H9 (cell line): ENCODE measurements at regions not wholly inside any gene's neighbourhood (a gene's known extent, or its start where the extent isn't known, plus 50 kb on each side); places are given as distances from the start of the nearest gene placed in this dataset.
"Not testable (repeated sequence)": the region's sequence is repeated elsewhere in the genome, so short reads cannot be mapped to it uniquely, and the experiment has no call there.

ENCODE experiments used
- DNase-seq: peaks from one replicate; pipeline ENCODE4 v3.0.0-alpha.2; 2017
- H2AFZ ChIP-seq: one replicate; pipeline ENCODE4 v1.6.1; 2013; ENCODE audit warnings: mild to moderate bottlenecking, low read length, control low read depth, moderate library complexity
- H2AK5ac ChIP-seq: 2 replicates; pipeline ENCODE4 v1.6.1; 2013; ENCODE audit warnings: low read length, control low read depth, mixed read lengths; ENCODE audit not compliant: insufficient read length
- H2BK120ac ChIP-seq: one replicate; pipeline ENCODE4 v1.6.1; 2013; ENCODE audit warnings: low read depth, mild to moderate bottlenecking, low read length, control low read depth, inconsistent platforms; ENCODE audit not compliant: poor library complexity, severe bottlenecking
- H2BK12ac ChIP-seq: 2 replicates; pipeline ENCODE4 v1.6.1; 2013; ENCODE audit warnings: low read length, control low read depth, mixed read lengths, low read depth; ENCODE audit not compliant: insufficient read length
- H2BK15ac ChIP-seq: 2 replicates; pipeline ENCODE4 v1.6.1; 2013; ENCODE audit warnings: low read depth, low read length, control low read depth
- H2BK20ac ChIP-seq: one replicate; pipeline ENCODE4 v1.6.1; 2013; ENCODE audit warnings: low read depth, mild to moderate bottlenecking, low read length, control low read depth, inconsistent platforms; ENCODE audit not compliant: poor library complexity, severe bottlenecking
- H2BK5ac ChIP-seq: 2 replicates; pipeline ENCODE4 v1.6.1; 2013; ENCODE audit warnings: low read length, control low read depth, mixed read lengths; ENCODE audit not compliant: insufficient read length
- H3K14ac ChIP-seq: 2 replicates; pipeline ENCODE4 v1.6.1; 2013; ENCODE audit warnings: low read length, control low read depth; ENCODE audit not compliant: insufficient read depth
- H3K18ac ChIP-seq: 2 replicates; pipeline ENCODE4 v1.6.1; 2013; ENCODE audit warnings: low read depth, mild to moderate bottlenecking, mixed read lengths, low read length, control low read depth; ENCODE audit not compliant: insufficient read length
- H3K23ac ChIP-seq: 2 replicates; pipeline ENCODE4 v1.6.1; 2013; ENCODE audit warnings: low read length, control low read depth, mixed read lengths, low read depth; ENCODE audit not compliant: insufficient read length
- H3K23me2 ChIP-seq: 2 replicates; pipeline ENCODE4 v1.6.1; 2013; ENCODE audit warnings: low read depth, mild to moderate bottlenecking, mixed read lengths, low read length, control low read depth; ENCODE audit not compliant: insufficient read length, poor library complexity, severe bottlenecking
- H3K27ac ChIP-seq: 2 replicates; pipeline ENCODE4 v1.5.1; 2013; ENCODE audit warnings: low read length, control low read depth, mixed read lengths, low read depth; ENCODE audit not compliant: insufficient read length
- H3K27me3 ChIP-seq: 2 replicates; pipeline ENCODE4 v1.6.1; 2013; ENCODE audit warnings: low read length, control low read depth, inconsistent platforms; ENCODE audit not compliant: insufficient read depth
- H3K4ac ChIP-seq: 2 replicates; pipeline ENCODE4 v1.6.1; 2013; ENCODE audit warnings: low read depth, mild to moderate bottlenecking, control low read depth, inconsistent platforms, low read length, moderate library complexity
- H3K4me1 ChIP-seq: 2 replicates; pipeline ENCODE4 v1.6.1; 2013; ENCODE audit warnings: low read length, control low read depth, inconsistent platforms; ENCODE audit not compliant: insufficient read depth
- H3K4me2 ChIP-seq: 2 replicates; pipeline ENCODE4 v1.6.1; 2013; ENCODE audit warnings: low read length, control low read depth, mixed read lengths; ENCODE audit not compliant: insufficient read length, insufficient read depth
- H3K56ac ChIP-seq: 2 replicates; pipeline ENCODE4 v1.6.1; 2013; ENCODE audit warnings: low read depth, mild to moderate bottlenecking, mixed read lengths, low read length, control low read depth; ENCODE audit not compliant: insufficient read length
- H3K79me1 ChIP-seq: 2 replicates; pipeline ENCODE4 v1.6.1; 2013; ENCODE audit warnings: low read depth, mild to moderate bottlenecking, moderate library complexity, low read length, control low read depth, inconsistent platforms; ENCODE audit not compliant: insufficient read depth, poor library complexity, severe bottlenecking
- H3K79me2 ChIP-seq: 2 replicates; pipeline ENCODE4 v1.6.1; 2013; ENCODE audit warnings: low read length, control low read depth, inconsistent platforms; ENCODE audit not compliant: insufficient read depth
- H3K9ac ChIP-seq: 2 replicates; pipeline ENCODE4 v1.6.1; 2013; ENCODE audit warnings: low read length, control low read depth, mixed read lengths; ENCODE audit not compliant: insufficient read length; ENCODE audit errors: extremely low read depth
- H3K9me3 ChIP-seq: one replicate; pipeline ENCODE4 v1.6.1; 2013; ENCODE audit warnings: low read depth, low read length, inconsistent platforms; ENCODE audit not compliant: control insufficient read depth
- H3T11ph ChIP-seq: one replicate; pipeline ENCODE4 v1.6.1; 2013; ENCODE audit warnings: mild to moderate bottlenecking, low read length, control low read depth, inconsistent platforms
- H4K20me1 ChIP-seq: one replicate; pipeline ENCODE4 v1.6.1; 2013; ENCODE audit not compliant: control insufficient read depth, insufficient read length, insufficient read depth
- H4K5ac ChIP-seq: 2 replicates; pipeline ENCODE4 v1.6.1; 2013; ENCODE audit warnings: low read depth, mild to moderate bottlenecking, mixed read lengths, low read length, control low read depth; ENCODE audit not compliant: insufficient read length
- H4K8ac ChIP-seq: replicated peaks from 2 replicates; pipeline ENCODE4 v1.6.1; 2013; ENCODE audit warnings: low read length, control low read depth, mixed read lengths, low read depth; ENCODE audit not compliant: insufficient read length
- H4K91ac ChIP-seq: 2 replicates; pipeline ENCODE4 v1.6.1; 2013; ENCODE audit warnings: low read depth, mild to moderate bottlenecking, moderate library complexity, mixed read lengths, low read length, control low read depth; ENCODE audit not compliant: insufficient read length
- H3K27ac Mint-ChIP-seq, 3 experiments: 2 replicates in 2 of 3; 3 replicates in 1 of 3; pipeline ENCODE4 v1.8.0; 2020 to 2021; ENCODE audit warnings: mixed read lengths in 3 of 3, mild to moderate bottlenecking in 1 of 3, moderate library complexity in 1 of 3
- H3K27me3 Mint-ChIP-seq: 2 replicates; pipeline ENCODE4 v1.8.0; 2021; ENCODE audit warnings: low read depth, mild to moderate bottlenecking, moderate library complexity, mixed read lengths
- H3K36me3 Mint-ChIP-seq, 3 experiments: 2 replicates in 2 of 3; 3 replicates in 1 of 3; pipeline ENCODE4 v1.8.0; 2020 to 2021; ENCODE audit warnings: low read depth in 3 of 3, mixed read lengths in 3 of 3; ENCODE audit not compliant: insufficient read depth in 1 of 3
- H3K4me1 Mint-ChIP-seq, 2 experiments: 2 replicates each; pipeline ENCODE4 v1.8.0; 2020; ENCODE audit warnings: mixed read lengths in 2 of 2
- H3K4me3 Mint-ChIP-seq, 2 experiments: 2 replicates in 1 of 2; 3 replicates in 1 of 2; pipeline ENCODE4 v1.8.0; 2020 to 2021; ENCODE audit warnings: mild to moderate bottlenecking in 2 of 2, mixed read lengths in 2 of 2, moderate library complexity in 1 of 2
- H3K9me3 Mint-ChIP-seq, 2 experiments: 2 replicates in 1 of 2; 3 replicates in 1 of 2; pipeline ENCODE4 v1.8.0; 2020; ENCODE audit warnings: mild to moderate bottlenecking in 2 of 2, mixed read lengths in 2 of 2, moderate library complexity in 1 of 2
- WGBS: extraction: QIAGEN DNeasy Blood & Tissue Kit; methylation state at CpG from one replicate; pipeline ENCODE4 v1.1.7; 2013; ENCODE audit warnings: missing lambda C conversion rate, low lambda C conversion rate, mixed read lengths; ENCODE audit not compliant: insufficient read length; ENCODE audit errors: extremely low coverage; 5-methylcytosine and 5-hydroxymethylcytosine counted together

- H2BK5ac ChIP-seq, H3K36me3 Mint-ChIP-seq, H4K91ac ChIP-seq, H3K4me1 ChIP-seq, H3K79me2 ChIP-seq, H3K27ac Mint-ChIP-seq, H2AK5ac ChIP-seq, H3K27ac ChIP-seq, H3K23ac ChIP-seq, H3K79me1 ChIP-seq, H3K9me3 ChIP-seq, H3K23me2 ChIP-seq, H4K8ac ChIP-seq, H3K27me3 ChIP-seq, H4K20me1 ChIP-seq, H3K56ac ChIP-seq, H2BK20ac ChIP-seq, H2AFZ ChIP-seq, H2BK12ac ChIP-seq, H3K9ac ChIP-seq, H3T11ph ChIP-seq, DNase-seq, H4K5ac ChIP-seq, H2BK120ac ChIP-seq, H3K4me3 Mint-ChIP-seq, H2BK15ac ChIP-seq, H3K4ac ChIP-seq, H3K14ac ChIP-seq, H3K4me2 ChIP-seq, H3K18ac ChIP-seq: not testable (repeated sequence)
- no CpG with 5 or more reads among the region's 3 CpGs for WGBS
- Mint-ChIP-seq H3K9me3 (peaks cover 15 to 17% of the 10 kb centered on the region in 2 experiments; a peak in 4 of 5 replicates), H3K4me1 (peaks cover 13 to 18% of the 10 kb centered on the region in 2 experiments), H3K27me3 (peaks cover 12% of the 10 kb centered on the region)
Observed at GRCh38 chr6:170145716-170146115, 145.2 kb downstream of the DLL1 start.
